ENCODE measurements at regions not wholly inside any gene's neighbourhood (a gene's known extent, or its start where the extent isn't known, plus 50 kb on each side); places are given as distances from the start of the nearest gene placed in this dataset.

- CTCF ChIA-PET, result no interaction called here
- DNase-seq, result no peak
- no peaks in the 10 kb centered on the region for H3K9me3 ChIP-seq (ENCODE audit: low read length)
- TF ChIP-seq EZH2phosphoT487 (IDR thresholded peaks at IDR 0.05; ENCODE audit: borderline replicate concordance, low read length), result no peak
- TF ChIP-seq EZH2 (IDR thresholded peaks at IDR 0.05; ENCODE audit: low read length, unreplicated experiment), result no peak
- TF ChIP-seq, protein P1, sequence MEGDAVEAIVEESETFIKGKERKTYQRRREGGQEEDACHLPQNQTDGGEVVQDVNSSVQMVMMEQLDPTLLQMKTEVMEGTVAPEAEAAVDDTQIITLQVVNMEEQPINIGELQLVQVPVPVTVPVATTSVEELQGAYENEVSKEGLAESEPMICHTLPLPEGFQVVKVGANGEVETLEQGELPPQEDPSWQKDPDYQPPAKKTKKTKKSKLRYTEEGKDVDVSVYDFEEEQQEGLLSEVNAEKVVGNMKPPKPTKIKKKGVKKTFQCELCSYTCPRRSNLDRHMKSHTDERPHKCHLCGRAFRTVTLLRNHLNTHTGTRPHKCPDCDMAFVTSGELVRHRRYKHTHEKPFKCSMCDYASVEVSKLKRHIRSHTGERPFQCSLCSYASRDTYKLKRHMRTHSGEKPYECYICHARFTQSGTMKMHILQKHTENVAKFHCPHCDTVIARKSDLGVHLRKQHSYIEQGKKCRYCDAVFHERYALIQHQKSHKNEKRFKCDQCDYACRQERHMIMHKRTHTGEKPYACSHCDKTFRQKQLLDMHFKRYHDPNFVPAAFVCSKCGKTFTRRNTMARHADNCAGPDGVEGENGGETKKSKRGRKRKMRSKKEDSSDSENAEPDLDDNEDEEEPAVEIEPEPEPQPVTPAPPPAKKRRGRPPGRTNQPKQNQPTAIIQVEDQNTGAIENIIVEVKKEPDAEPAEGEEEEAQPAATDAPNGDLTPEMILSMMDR (conservative IDR thresholded peaks at IDR 0.05; ENCODE audit: low read depth, low read length), result no peak
- H3K27me3 ChIP-seq (ENCODE audit: low read length), result no peaks in the 10 kb centered on the region
- no TSS peak for BruUV-seq (replicated peaks)
- no peaks in the 10 kb centered on the region for H3K36me3 ChIP-seq (ENCODE audit: low read depth, low read length)
- H3K9ac ChIP-seq (ENCODE audit: low read length), result no peak overlapping the region
- no peak overlapping the region for H3K27ac ChIP-seq (ENCODE audit: low read length)
- H3F3A ChIP-seq (ENCODE audit: low read length, unreplicated experiment), result no peaks in the 10 kb centered on the region
- H3K4me2 ChIP-seq (ENCODE audit: low read length), result no peak overlapping the region
- no peak overlapping the region for H2AFZ ChIP-seq (ENCODE audit: low read length)
- POLR2A ChIA-PET (ENCODE audit: unreplicated experiment), result no interaction called here
- H3K4me3 ChIP-seq (ENCODE audit: low read length), result no peak overlapping the region
- no peaks in the 10 kb centered on the region for H4K20me1 ChIP-seq (ENCODE audit: low read length)
- H3K79me2 ChIP-seq (ENCODE audit: low read length), result no peaks in the 10 kb centered on the region
- no peak for ATAC-seq
- H3K9me2 ChIP-seq (replicated peaks; ENCODE audit: low read length), result no peaks in the 10 kb centered on the region
- intact Hi-C loops (cut with micrococcal nuclease), result no loop called here
- H3K4me1 ChIP-seq (ENCODE audit: insufficient read depth, low read length), result no peaks in the 10 kb centered on the region
These were observed 260.0 kb upstream of the ST8SIA4 start for GRCh38 chr5:101163088-101163487.

- CTCF ChIA-PET, result no interaction called here
- POLR2A ChIA-PET (ENCODE audit: unreplicated experiment), result no interaction called here
These were observed 256.9 kb upstream of the ST8SIA4 start for GRCh38 chr5:101160002-101160401.

DNA sequence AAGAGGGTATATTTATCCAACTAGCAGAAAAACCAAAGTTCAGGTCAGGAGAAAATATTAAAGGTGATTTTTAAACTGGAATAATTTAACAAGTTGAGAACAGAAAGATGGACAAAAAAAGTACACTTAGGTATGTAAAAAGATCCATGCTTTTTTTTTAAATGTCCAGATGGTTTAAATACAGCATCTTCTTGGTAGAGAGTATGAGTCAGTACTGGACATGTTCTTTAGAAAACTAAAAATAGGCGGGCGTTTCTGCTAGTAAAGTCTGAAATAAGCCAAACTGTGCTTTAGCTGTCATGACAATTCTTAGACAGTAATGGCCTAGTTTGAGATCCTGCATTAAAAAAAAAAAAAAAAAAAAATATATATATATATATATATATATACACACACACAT is 255.9 kb upstream of the ST8SIA4 start:
- POLR2A ChIA-PET (ENCODE audit: unreplicated experiment), result no interaction called here
- no peaks in the 10 kb centered on the region for H3K36me3 ChIP-seq (ENCODE audit: low read depth, low read length)
- no peak for ATAC-seq
- H3K79me2 ChIP-seq (ENCODE audit: low read length), result no peaks in the 10 kb centered on the region
- intact Hi-C loops (cut with micrococcal nuclease), result no loop called here
- H3K4me1 ChIP-seq (ENCODE audit: insufficient read depth, low read length), result no peaks in the 10 kb centered on the region
- H2AFZ ChIP-seq (ENCODE audit: low read length), result no peak overlapping the region
- no peak overlapping the region for H3K4me2 ChIP-seq (ENCODE audit: low read length)
- H3K9me2 ChIP-seq (replicated peaks; ENCODE audit: low read length), result no peaks in the 10 kb centered on the region
- H3K9me3 ChIP-seq (ENCODE audit: low read length), result no peaks in the 10 kb centered on the region
- BruUV-seq (replicated peaks), result no TSS peak
- CTCF ChIA-PET, result no interaction called here
- H3K4me3 ChIP-seq (ENCODE audit: low read length), result no peak overlapping the region
- no peak for DNase-seq
- no peaks in the 10 kb centered on the region for H3K27me3 ChIP-seq (ENCODE audit: low read length)
- no peak overlapping the region for H3K9ac ChIP-seq (ENCODE audit: low read length)
- H3K27ac ChIP-seq (ENCODE audit: low read length), result no peak overlapping the region
- no peaks in the 10 kb centered on the region for H3F3A ChIP-seq (ENCODE audit: low read length, unreplicated experiment)
- TF ChIP-seq, protein P1 (conservative IDR thresholded peaks at IDR 0.05; ENCODE audit: low read depth, low read length), result no peak
- TF ChIP-seq EZH2 (IDR thresholded peaks at IDR 0.05; ENCODE audit: low read length, unreplicated experiment) (no peak), EZH2phosphoT487 (IDR thresholded peaks at IDR 0.05; ENCODE audit: borderline replicate concordance, low read length) (no peak)
- no peaks in the 10 kb centered on the region for H4K20me1 ChIP-seq (ENCODE audit: low read length)

More at GRCh38 chr5:101160002-101160401, 256.9 kb upstream of the ST8SIA4 start:
- Histone ChIP-seq H3K27ac (ENCODE audit: low read length) (no peak overlapping the region), H3F3A (ENCODE audit: low read length, unreplicated experiment) (no peaks in the 10 kb centered on the region), H4K20me1 (ENCODE audit: low read length) (no peaks in the 10 kb centered on the region), H3K4me3 (ENCODE audit: low read length) (no peak overlapping the region), H2AFZ (ENCODE audit: low read length) (no peak overlapping the region), H3K9ac (ENCODE audit: low read length) (no peak overlapping the region), H3K36me3 (ENCODE audit: low read depth, low read length) (no peaks in the 10 kb centered on the region), H3K4me2 (ENCODE audit: low read length) (no peak overlapping the region), H3K4me1 (ENCODE audit: insufficient read depth, low read length) (no peaks in the 10 kb centered on the region), H3K79me2 (ENCODE audit: low read length) (no peaks in the 10 kb centered on the region), H3K27me3 (ENCODE audit: low read length) (no peaks in the 10 kb centered on the region), H3K9me3 (ENCODE audit: low read length) (no peaks in the 10 kb centered on the region), H3K9me2 (replicated peaks; ENCODE audit: low read length) (no peaks in the 10 kb centered on the region)
- no TSS peak for BruUV-seq (replicated peaks)
- intact Hi-C loops (cut with micrococcal nuclease), result no loop called here
- TF ChIP-seq EZH2phosphoT487 (IDR thresholded peaks at IDR 0.05; ENCODE audit: borderline replicate concordance, low read length), result no peak
- no peak for TF ChIP-seq EZH2 (IDR thresholded peaks at IDR 0.05; ENCODE audit: low read length, unreplicated experiment)
- TF ChIP-seq, protein P1 (conservative IDR thresholded peaks at IDR 0.05; ENCODE audit: low read depth, low read length), result no peak
- DNase-seq (no peak), ATAC-seq (no peak)

Data from PC-3 (cell line).